ENCODE measurements at regions not wholly inside any gene's neighbourhood (a gene's known extent, or its start where the extent isn't known, plus 50 kb on each side); places are given as distances from the start of the nearest gene placed in this dataset.

DNA sequence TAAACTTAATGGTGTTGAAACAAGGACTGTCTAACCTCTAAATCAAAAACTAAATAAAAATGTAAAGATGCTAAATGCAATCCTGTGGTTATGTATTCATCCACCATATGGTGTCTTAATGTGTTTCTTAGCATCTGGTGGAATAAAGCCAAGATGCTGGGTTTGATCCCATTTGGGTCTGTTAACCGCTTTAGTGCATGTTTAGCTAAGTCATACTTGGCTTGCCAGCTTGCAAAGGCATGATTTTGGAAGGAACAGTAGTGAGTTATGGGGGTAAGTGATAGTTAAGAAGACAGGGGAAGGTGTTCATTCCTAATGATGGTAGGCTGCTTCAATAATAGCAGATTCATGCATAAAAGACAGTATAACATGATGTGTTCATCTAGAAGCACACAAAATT lies 139.0 kb upstream of the SLC27A6 start:
- TF ChIP-seq POLR2A (IDR thresholded peaks at IDR 0.05; ENCODE audit: low read length) (no peak), CEBPB (IDR thresholded peaks at IDR 0.05) (no peak), JUNB (IDR thresholded peaks at IDR 0.05) (no peak), CHD4 (IDR thresholded peaks at IDR 0.05; ENCODE audit: borderline replicate concordance) (no peak), JUN (IDR thresholded peaks at IDR 0.05) (no peak), HOXB5 (CRISPR knock-in tag; IDR thresholded peaks at IDR 0.05) (no peak), CBX2 (IDR thresholded peaks at IDR 0.05; ENCODE audit: borderline replicate concordance, low read depth) (no peak)
- TF ChIP-seq, protein P1, sequence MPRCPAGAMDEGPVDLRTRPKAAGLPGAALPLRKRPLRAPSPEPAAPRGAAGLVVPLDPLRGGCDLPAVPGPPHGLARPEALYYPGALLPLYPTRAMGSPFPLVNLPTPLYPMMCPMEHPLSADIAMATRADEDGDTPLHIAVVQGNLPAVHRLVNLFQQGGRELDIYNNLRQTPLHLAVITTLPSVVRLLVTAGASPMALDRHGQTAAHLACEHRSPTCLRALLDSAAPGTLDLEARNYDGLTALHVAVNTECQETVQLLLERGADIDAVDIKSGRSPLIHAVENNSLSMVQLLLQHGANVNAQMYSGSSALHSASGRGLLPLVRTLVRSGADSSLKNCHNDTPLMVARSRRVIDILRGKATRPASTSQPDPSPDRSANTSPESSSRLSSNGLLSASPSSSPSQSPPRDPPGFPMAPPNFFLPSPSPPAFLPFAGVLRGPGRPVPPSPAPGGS (IDR thresholded peaks at IDR 0.05), result no peak
- TF ChIP-seq, protein P2, sequence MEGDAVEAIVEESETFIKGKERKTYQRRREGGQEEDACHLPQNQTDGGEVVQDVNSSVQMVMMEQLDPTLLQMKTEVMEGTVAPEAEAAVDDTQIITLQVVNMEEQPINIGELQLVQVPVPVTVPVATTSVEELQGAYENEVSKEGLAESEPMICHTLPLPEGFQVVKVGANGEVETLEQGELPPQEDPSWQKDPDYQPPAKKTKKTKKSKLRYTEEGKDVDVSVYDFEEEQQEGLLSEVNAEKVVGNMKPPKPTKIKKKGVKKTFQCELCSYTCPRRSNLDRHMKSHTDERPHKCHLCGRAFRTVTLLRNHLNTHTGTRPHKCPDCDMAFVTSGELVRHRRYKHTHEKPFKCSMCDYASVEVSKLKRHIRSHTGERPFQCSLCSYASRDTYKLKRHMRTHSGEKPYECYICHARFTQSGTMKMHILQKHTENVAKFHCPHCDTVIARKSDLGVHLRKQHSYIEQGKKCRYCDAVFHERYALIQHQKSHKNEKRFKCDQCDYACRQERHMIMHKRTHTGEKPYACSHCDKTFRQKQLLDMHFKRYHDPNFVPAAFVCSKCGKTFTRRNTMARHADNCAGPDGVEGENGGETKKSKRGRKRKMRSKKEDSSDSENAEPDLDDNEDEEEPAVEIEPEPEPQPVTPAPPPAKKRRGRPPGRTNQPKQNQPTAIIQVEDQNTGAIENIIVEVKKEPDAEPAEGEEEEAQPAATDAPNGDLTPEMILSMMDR (IDR thresholded peaks at IDR 0.05), result no peak
- TF ChIP-seq, protein P3, sequence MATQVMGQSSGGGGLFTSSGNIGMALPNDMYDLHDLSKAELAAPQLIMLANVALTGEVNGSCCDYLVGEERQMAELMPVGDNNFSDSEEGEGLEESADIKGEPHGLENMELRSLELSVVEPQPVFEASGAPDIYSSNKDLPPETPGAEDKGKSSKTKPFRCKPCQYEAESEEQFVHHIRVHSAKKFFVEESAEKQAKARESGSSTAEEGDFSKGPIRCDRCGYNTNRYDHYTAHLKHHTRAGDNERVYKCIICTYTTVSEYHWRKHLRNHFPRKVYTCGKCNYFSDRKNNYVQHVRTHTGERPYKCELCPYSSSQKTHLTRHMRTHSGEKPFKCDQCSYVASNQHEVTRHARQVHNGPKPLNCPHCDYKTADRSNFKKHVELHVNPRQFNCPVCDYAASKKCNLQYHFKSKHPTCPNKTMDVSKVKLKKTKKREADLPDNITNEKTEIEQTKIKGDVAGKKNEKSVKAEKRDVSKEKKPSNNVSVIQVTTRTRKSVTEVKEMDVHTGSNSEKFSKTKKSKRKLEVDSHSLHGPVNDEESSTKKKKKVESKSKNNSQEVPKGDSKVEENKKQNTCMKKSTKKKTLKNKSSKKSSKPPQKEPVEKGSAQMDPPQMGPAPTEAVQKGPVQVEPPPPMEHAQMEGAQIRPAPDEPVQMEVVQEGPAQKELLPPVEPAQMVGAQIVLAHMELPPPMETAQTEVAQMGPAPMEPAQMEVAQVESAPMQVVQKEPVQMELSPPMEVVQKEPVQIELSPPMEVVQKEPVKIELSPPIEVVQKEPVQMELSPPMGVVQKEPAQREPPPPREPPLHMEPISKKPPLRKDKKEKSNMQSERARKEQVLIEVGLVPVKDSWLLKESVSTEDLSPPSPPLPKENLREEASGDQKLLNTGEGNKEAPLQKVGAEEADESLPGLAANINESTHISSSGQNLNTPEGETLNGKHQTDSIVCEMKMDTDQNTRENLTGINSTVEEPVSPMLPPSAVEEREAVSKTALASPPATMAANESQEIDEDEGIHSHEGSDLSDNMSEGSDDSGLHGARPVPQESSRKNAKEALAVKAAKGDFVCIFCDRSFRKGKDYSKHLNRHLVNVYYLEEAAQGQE (IDR thresholded peaks at IDR 0.05), result no peak
